Keratinocyte (primary cell): ENCODE measurements at regions not wholly inside any gene's neighbourhood (a gene's known extent, or its start where the extent isn't known, plus 50 kb on each side); places are given as distances from the start of the nearest gene placed in this dataset.

Source experiments
- DNase-seq: peaks from one replicate; pipeline ENCODE4 v3.0.0-alpha.2; 2011; ENCODE audit warnings: low read depth, missing footprints, low spot score
- FAIRE-seq: peaks from 2 replicates; lab custom pipeline; 2011; peaks lifted over from hg19 to GRCh38; lab: Jason Lieb, UNC
- H2AFZ ChIP-seq: 2 replicates; pipeline ENCODE4 v1.6.0; 2012; ENCODE audit warnings: low read length, control low read depth, inconsistent platforms; ENCODE audit not compliant: control insufficient read depth
- H3K27ac ChIP-seq: 2 replicates; pipeline ENCODE4 v1.5.1; 2011; ENCODE audit warnings: low read length; ENCODE audit not compliant: control insufficient read depth, insufficient read depth
- H3K27me3 ChIP-seq: 3 replicates; pipeline ENCODE4 v1.6.0; 2011; ENCODE audit warnings: low read length; ENCODE audit not compliant: control insufficient read depth, insufficient read depth; ENCODE audit errors: extremely low read depth
- H3K36me3 ChIP-seq, 2 experiments: 2 replicates in 1 of 2; 3 replicates in 1 of 2; pipeline ENCODE4 v1.5.1; 2011; ENCODE audit warnings: low read length in 2 of 2, mild to moderate bottlenecking in 1 of 2; ENCODE audit not compliant: control insufficient read depth in 2 of 2, insufficient read depth in 2 of 2; ENCODE audit errors: extremely low read depth in 1 of 2
- H3K4me1 ChIP-seq: 3 replicates; pipeline ENCODE4 v1.5.1; 2011; ENCODE audit warnings: low read length; ENCODE audit not compliant: control insufficient read depth, insufficient read depth; ENCODE audit errors: extremely low read depth
- H3K4me2 ChIP-seq: 3 replicates; pipeline ENCODE4 v1.6.0; 2011; ENCODE audit warnings: low read depth, low read length; ENCODE audit not compliant: control insufficient read depth, insufficient read depth; ENCODE audit errors: extremely low read depth
- H3K4me3 ChIP-seq, 3 experiments: fragments of 200-600 bp in 1 of 3; sonication (generic) in 1 of 3; 2 replicates in 2 of 3; 3 replicates in 1 of 3; pipeline ENCODE4 v1.5.1; 2011 to 2016; ENCODE audit warnings: low read length in 3 of 3, mild to moderate bottlenecking in 3 of 3, control low read depth in 2 of 3, inconsistent platforms in 1 of 3, low read depth in 1 of 3, mixed read lengths in 1 of 3, mixed run types in 1 of 3, moderate library complexity in 1 of 3; ENCODE audit not compliant: control insufficient read depth in 2 of 3, insufficient read depth in 2 of 3; ENCODE audit errors: extremely low read depth in 1 of 3
- H3K79me2 ChIP-seq: 2 replicates; pipeline ENCODE4 v1.6.0; 2012; ENCODE audit warnings: low read length; ENCODE audit not compliant: control insufficient read depth, insufficient read depth
- H3K9ac ChIP-seq: 3 replicates; pipeline ENCODE4 v1.6.0; 2011; ENCODE audit warnings: low read length; ENCODE audit not compliant: control insufficient read depth, insufficient read depth; ENCODE audit errors: extremely low read depth
- H3K9me1 ChIP-seq: 3 replicates; pipeline ENCODE4 v1.6.0; 2011; ENCODE audit warnings: low read length; ENCODE audit not compliant: control insufficient read depth, insufficient read depth; ENCODE audit errors: extremely low read depth
- H3K9me3 ChIP-seq: 2 replicates; pipeline ENCODE4 v1.5.1; 2012; ENCODE audit warnings: low read depth, low read length; ENCODE audit not compliant: control insufficient read depth
- H4K20me1 ChIP-seq: 3 replicates; pipeline ENCODE4 v1.6.0; 2011; ENCODE audit warnings: low read length; ENCODE audit not compliant: control insufficient read depth, insufficient read depth; ENCODE audit errors: extremely low read depth
- CTCF ChIP-seq, 3 experiments: IDR thresholded peaks in 1 of 3; conservative IDR thresholded peaks in 1 of 3; optimal IDR thresholded peaks in 1 of 3; 2 replicates in 2 of 3; 3 replicates in 1 of 3; pipeline versions ENCODE3 to v1.5.1; 2011; ENCODE audit warnings: low read length in 3 of 3, mild to moderate bottlenecking in 3 of 3, moderate library complexity in 2 of 3, control low read depth in 1 of 3, inconsistent platforms in 1 of 3; ENCODE audit not compliant: insufficient read depth in 2 of 3; ENCODE audit errors: extremely low read depth in 1 of 3
- EZH2 ChIP-seq: IDR thresholded peaks from one replicate; pipeline ENCODE4 v1.6.1; 2012; ENCODE audit warnings: inconsistent platforms, mild to moderate bottlenecking, low read length, moderate library complexity
- dilution Hi-C: fragments of 300-500 bp; cut with MboI; formaldehyde crosslinking; loops from one replicate; pipeline ENCODE4 v1.7.0; 2020; ENCODE audit warnings: low sequenced_read_pairs; ENCODE audit not compliant: extremely low pct_ligation_motif_present

- H3K9me1 ChIP-seq, result no peaks in the 10 kb centered on the region
- peaks cover 21% of the 10 kb centered on the region for H3K27me3 ChIP-seq
- no peak overlapping the region for H3K9ac ChIP-seq
- TF ChIP-seq CTCF (optimal IDR thresholded peaks at IDR 0.05 in 1 of 3, IDR thresholded peaks at IDR 0.05 in 1 of 3, conservative IDR thresholded peaks at IDR 0.05 in 1 of 3; ENCODE audit: extremely low read depth in 1 of 3, insufficient read depth in 2 of 3, low read length in 3 of 3) (no peak), EZH2 (no peak)
- H3K36me3 ChIP-seq, result no peaks in the 10 kb centered on the region
- H2AFZ ChIP-seq, result no peak overlapping the region
- no peak overlapping the region for H3K4me2 ChIP-seq
- H3K4me3 ChIP-seq, result no peak overlapping the region
- H3K79me2 ChIP-seq, result no peaks in the 10 kb centered on the region
- H3K9me3 ChIP-seq, result no peaks in the 10 kb centered on the region
- dilution Hi-C loops, result no loop called here
- H3K27ac ChIP-seq, result no peak overlapping the region
- H3K4me1 ChIP-seq, result no peaks in the 10 kb centered on the region
- DNase-seq, result no peak
- no peaks in the 10 kb centered on the region for H4K20me1 ChIP-seq
- no peak for FAIRE-seq
Observed at GRCh38 chr4:26010304-26010703, 96.3 kb downstream of the SMIM20 start.

GRCh38 chr4:26013629-26014028, 99.6 kb downstream of the SMIM20 start:
- Histone ChIP-seq H3K9me3 (no peaks in the 10 kb centered on the region), H3K36me3 (no peaks in the 10 kb centered on the region), H3K9me1 (no peaks in the 10 kb centered on the region), H3K4me3 (no peak overlapping the region), H3K4me2 (no peak overlapping the region), H2AFZ (no peak overlapping the region), H3K9ac (no peak overlapping the region), H3K27ac (no peak overlapping the region), H3K27me3 (peaks cover 22% of the 10 kb centered on the region), H3K79me2 (no peaks in the 10 kb centered on the region), H4K20me1 (no peaks in the 10 kb centered on the region), H3K4me1 (no peaks in the 10 kb centered on the region)
- dilution Hi-C loops, result no loop called here
- no peak for FAIRE-seq
- no peak for TF ChIP-seq CTCF (optimal IDR thresholded peaks at IDR 0.05 in 1 of 3, IDR thresholded peaks at IDR 0.05 in 1 of 3, conservative IDR thresholded peaks at IDR 0.05 in 1 of 3; ENCODE audit: extremely low read depth in 1 of 3, insufficient read depth in 2 of 3, low read length in 3 of 3)
- DNase-seq, result no peak
